ENCODE measurements at regions not wholly inside any gene's neighbourhood (a gene's known extent, or its start where the extent isn't known, plus 50 kb on each side); places are given as distances from the start of the nearest gene placed in this dataset.

DNA sequence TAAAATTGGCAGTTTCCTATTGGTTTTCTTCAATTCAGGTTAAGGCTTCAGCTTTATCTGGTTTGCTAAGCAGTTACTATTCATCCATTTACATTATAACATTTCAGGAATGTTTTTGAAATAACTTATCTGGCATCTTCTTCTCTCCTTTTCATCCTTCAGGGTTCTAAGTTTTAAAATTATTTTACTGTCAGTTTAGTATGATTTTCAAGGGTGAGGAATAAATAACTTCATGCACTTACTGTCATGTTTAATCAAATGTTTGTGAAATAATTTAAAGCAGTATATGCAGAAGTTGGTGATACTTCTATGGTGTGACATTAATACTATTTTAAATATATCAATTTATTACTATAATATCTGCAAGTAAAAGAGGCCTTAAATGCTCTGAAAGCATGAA is 338.1 kb upstream of the MMS22L start:
- DNase-seq = no peak

DNA sequence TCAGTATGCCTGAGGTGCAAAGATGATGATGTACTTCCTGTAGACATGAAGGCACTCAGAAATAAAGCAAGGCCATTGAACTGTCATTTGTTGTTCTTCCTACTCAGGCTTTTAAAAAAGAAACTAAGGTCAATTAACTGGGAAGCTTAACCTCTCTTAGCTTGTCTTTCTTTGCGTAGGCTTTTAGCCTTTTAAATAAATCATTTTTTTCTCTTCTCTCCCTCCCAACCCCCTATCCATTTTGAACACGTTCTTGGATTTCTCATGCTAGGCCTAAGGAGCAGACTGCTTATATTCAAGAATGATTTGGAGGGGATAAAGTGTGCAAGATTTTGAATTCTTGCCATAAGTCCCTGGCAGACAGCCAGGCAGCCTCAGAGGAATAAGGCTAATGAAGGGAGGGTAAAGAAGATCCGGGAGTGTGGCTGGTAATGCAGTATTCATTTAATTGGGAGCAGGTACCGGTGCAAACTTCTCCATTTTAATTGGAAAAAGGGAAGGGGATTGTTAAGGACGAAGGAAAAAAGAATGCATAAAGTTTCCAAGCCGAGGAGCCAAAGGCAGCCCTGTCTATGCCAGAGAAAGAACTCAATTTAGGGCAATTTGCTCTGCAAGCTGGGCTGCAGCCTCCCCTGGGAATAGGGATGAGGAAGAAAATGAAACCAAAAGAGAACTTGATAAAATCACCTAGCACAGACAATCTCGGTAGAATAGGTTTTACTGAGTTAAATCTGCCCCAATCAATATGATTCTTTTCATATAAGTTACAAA is 343.8 kb upstream of the MMS22L start:
- no peak for DNase-seq

DNA sequence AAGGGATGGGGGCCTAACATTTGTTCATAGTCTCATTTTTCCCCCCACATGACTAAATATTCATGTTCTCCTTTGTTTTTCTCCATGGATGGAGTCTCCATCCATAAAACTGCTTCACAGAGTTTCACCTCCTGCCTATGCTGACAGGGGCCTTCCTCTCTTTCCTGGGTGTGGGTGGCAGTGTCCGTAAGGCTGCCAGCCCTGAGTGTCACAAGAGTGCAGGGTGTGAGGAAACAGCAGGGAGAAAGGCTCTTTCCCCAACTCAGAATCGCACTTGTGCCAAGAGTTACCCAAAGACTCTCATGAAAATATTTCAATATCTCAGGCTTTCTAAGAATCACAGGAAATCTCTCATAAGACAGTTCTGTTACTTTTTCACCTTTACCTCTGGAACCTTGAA is 346.2 kb upstream of the MMS22L start:
- DNase-seq = no peak

DNA sequence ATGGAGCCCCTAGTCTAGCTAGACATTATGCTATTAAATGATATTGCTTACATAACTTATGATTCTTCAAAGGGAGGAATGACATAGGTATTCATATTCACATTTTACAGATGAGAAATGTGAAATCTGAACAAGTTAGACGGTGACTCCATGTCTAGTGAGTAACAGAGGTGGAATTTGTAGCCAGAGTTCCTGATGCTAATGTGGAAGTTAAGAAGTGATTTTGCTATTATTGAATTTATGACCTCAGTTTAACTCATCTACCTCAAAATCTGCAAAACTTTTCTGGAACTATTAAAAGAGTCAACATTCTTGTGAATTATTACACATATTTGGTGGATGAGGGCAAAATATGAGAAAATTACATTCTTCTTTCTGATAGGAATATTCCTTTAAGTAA is 347.6 kb upstream of the MMS22L start:
- DNase-seq = no peak

DNA sequence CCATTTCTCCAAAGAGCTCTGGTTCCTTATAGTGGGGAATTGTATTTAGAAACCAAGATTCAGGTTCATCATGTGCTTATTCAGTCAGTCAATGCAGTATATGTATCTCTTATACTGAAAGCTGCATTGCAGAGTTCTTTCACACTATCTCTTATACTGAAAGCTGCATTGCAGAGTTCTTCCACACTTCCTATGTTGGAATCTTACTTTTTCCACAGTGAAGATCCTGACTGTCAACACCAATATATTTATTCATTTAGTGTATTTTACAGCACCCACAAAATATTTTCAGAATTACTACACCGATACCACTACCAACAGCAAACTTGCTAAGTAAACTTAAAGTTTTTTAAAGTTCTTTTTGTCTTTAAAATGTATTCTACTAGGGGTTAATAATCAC is 349.3 kb upstream of the MMS22L start:
- DNase-seq = no peak

DNA sequence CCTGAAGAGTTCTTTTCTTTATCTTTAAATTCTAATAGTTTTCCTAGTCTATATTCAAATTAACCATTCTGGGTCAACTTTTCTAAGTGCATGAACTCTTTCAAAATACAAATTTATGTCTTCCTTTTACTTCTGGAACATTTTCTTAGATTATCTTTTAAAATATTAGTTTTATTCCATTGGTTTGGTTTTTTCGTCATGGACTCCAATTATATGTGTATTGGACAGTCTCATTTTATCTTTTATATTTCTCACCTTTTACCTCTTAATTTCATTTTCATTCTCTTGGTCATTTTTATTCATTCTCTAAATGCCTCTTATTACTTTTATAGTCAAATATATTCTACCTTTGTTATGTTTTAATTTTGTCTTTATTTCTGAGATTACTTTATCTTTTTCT is 356.7 kb upstream of the MMS22L start:
- no peak for DNase-seq

DNA sequence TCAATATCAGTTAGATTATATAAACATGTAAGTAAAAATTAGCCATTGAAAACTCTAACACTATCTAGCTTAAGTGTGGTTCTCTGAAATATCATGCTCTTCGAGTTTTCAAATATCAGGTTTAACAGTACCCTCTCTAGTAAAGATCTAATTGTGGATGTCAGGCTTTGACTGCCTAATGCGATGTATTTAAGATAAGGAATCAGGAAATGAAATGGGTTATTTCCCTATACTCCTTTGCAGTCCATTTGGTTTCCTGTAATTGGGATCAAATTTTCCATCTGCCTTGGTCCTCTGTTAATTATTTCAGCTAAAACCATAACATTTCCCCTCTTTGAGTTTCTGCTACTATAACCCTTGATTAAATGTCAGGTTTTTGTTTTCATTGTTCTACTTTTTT is 361.3 kb upstream of the MMS22L start:
- DNase-seq = no peak

DNA sequence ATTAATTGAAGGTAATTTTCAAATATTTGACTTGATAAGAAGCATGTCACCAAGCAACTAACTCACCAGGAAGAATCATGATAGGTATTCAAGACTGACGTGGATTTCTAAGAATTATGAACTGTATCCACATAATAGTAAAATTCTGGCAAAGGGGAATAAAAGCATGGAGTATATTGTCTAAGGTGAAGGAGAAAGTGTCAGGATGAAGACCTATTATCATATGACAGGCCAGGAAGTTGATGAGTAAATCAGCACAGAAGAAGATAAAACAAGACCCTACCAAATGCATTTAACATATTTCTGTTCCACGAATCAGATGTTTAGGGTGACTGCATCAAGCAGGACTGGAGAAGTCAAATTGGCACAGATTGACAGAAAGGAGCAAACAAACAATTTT is 362.7 kb upstream of the MMS22L start:
- DNase-seq = no peak

DNA sequence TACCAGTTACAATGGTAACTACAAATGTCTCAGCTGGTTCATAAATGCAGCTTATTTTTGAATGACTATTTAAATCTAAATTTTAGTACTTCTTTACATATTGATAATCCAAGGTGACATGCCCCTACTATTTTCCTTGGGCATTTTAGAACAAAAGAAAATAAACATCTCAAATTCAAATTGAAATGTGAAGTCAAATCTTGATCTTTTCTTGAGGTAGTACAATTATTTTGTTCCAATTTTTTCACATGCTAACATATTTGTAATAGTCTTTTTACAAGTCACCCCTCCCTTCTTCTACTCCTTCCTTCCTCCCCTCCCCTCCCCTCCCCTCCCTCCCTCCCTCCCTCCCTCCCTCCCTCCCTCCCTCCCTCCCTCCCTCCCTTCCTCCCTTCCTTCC is 370.1 kb upstream of the MMS22L start:
- no peak for DNase-seq

DNA sequence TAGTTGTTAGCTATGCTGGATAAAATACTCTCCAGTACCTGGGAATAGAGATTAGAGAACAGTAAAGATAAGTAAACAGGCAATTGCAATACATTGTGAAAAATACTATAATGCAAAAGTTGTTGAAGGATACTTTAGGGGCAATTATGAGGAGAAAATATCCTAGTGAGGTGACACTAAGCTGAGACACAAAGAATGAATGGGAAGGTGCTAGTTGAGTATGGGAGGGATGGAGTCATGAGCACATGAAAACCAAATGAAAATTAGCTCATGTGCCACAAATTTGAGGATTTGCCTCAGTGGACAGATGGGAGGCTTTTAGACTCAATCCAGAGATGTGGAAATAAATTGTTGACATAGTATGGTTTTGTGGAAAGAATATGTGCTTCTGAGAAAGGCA is 370.5 kb upstream of the MMS22L start:
- no peak for DNase-seq

DNA sequence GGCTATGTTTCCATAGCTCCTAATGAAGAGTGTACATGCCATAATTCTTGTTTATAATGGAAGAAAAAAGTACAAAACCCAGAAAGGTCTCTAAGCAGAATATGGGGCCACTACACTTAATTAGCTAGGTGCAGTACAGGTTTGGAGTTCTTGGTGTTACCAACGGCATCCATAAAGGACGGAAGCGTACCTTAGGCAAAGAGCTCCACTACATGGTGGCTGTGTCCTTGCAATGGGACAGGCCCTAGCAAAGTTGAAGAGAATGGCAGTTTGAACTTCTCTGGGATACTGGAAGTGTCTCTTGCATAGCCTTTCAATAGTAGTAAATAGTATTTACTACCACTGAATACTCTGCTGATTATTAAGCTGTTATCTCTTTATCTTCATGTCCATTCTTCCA is 371.7 kb upstream of the MMS22L start:
- no peak for DNase-seq

DNA sequence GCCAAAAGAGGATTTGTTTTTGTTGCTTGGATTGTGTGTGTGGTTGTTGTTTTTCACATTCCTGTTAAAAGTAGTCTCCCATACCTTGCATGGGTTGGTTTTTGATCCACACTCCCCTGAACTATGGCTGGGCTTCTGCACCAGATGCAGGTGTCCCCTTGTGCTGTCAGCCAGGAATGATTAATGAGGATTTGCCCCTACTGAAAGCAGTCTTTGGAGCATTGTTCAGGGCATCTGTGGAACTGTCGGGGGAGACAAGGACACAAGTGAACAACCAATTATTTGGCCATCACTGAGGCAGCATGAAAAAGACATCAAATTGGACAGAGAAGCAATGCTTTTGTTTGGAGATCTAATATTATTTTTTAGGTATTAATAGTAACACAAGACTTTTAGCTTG is 373.2 kb upstream of the MMS22L start:
- DNase-seq = no peak

DNA sequence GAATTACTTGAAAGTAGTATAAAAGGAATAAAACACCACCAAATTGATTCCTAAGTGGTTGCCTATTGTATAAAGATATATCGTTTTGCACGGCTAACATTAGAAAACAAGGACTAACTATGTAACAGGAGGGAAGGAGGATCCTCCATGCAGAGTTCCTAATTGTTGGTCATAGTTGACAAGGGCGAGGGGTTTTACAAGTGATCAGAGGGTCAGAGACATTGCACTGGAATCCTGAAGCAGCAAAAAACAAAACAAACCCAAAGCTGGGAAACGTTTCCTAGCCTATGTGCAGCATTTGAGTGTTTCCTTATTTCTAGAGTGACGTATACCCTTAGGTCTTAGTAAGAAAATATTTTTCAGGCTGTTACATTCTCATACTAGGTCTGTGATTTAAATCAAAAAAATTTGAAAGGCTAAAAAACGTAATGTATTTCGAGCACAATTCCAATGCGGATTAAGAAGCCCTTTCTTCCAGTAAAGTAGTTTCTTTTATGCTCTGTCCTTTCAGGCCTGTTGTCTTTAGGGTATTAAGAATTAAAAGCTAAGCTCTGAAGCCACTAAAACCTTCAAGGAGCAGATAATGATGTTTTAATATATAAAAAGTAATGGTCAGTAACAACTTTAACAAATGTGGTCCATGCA is 373.8 kb upstream of the MMS22L start:
- no peak for DNase-seq

DNA sequence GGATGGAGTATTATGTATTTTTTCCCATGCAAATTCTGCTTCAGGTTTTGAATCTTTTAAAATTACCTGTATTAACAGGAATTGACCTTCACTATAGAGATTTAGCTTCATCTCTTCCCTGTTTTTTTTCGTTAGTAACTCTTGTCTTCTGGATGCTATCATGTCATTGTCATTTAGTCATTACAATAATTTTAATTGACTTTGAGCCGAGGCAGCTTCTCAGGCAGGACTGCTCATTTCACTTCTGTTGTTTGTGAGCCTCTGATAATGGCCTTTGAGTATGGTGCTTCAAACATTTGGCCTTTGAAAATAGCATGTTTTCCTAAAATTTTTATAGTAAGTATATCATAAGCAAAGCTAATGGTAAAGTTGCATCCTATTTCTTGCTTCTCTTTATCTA is 375.1 kb upstream of the MMS22L start:
- no peak for DNase-seq

DNA sequence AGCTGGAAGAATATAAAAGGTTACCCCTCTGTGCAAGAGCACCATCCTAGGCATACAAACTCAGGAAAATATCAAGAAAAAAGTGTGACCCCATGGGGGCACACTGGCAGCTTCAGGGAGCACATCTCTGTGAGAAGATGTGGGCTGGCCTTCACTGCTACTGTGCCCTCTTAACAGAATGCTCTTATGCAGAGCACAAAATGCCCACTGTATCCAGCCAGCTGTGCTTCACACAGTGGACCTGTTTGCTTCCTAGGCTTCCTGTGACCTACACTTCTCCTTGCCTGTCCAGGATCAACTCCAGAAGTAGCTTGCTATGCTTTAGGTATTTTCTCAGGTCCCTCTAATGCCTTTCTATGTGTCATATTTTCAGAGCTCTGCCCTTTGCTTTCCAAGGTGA is 380.2 kb upstream of the MMS22L start:
- DNase-seq = no peak

DNA sequence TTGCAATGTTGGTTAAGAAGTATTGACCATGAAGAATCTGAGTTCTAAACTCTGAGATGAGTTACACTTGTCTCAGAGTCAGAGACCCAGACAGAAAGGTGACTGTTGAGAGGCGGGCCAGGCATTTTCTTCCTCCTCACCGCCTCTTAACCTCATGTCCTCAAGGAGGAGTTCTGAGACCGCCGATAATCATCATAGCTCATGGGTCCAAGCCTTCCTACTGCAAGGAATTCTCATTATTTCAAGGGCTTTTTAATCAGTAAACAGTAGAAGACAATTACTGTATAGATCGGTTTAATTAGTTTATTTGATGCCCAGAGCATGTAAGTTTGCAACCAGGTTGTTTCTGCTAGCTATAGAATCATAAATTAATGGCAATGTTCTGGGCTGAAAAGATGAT is 382.4 kb upstream of the MMS22L start:
- no peak for DNase-seq

DNA sequence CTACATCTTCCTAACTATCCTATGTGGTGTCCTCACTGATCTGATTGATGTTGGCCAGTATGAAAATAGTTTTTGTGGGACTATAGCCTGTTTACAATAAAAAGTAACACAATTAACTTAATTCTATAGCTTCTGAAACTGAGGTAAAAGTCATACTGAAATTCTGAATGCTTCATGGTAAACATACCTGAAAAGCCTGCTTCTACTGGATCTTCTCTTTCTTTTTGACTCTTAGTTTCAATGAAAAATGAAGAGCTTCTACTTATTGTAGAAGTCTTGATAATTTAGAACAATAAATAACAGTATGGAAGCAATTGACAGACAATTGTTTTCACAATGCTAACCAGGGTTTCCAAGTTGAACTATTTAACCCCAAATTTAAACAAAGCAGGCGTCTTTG is 383.9 kb upstream of the MMS22L start:
- no peak for DNase-seq

DNA sequence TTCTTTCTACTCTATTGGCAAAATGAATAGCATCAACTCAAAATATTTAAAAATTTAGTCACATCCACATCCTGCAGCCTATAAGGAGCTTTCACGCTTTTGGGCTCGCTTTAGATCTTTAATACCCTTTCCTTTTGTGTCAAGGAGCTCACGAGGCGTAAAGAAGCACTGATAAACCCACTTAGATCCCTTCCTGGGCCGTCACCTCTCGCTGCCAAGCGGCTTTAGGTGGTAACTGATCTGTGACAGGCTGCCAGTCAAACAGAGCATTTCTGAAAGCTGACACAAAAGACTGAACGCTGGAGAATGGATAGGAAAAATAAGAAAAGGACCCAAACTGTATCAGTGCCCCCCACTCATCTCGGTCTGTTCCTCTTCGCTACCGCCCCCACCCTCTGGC is 385.7 kb upstream of the MMS22L start:
- DNase-seq = no peak

DNA sequence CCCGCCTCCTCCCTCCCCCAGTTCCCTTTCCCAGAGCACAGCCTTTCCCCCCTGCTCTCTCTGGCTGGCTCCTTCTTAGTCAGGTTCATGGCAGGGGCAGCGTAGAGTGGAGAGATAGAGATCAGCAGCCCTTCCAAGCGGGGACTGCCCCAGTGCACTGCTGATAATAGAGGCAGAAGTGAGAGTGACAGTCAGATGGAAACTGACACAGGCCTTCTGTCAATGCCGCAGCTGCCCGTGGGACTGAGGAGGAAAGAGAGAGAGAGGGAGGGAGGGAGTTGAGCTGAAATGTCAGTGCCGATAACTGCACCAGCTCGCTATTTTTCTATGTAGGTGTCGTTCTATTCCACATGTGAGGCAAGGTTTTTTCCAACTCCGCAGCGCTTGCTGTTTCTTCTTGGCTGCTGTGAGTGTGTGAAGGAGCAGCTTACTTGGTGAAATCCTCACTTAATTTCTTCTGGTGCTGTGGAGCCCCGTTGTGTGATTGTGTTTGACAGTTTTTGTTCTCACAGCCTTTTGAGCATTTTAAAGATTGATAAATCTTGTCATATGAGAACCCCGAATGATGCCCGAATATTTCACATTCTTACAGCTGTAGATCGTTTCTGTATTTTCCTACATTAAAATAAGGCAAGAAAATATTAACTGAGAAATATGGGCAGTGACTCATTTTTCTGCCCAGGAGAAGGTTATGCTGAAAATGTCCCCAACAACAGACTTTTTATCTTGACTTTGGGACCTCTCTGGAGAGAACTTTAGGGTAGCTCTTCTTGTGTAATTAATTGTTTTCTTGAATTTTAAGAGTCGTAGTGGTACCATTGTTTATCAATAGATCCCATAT is 386.4 kb upstream of the MMS22L start:
- DNase-seq = no peak

DNA sequence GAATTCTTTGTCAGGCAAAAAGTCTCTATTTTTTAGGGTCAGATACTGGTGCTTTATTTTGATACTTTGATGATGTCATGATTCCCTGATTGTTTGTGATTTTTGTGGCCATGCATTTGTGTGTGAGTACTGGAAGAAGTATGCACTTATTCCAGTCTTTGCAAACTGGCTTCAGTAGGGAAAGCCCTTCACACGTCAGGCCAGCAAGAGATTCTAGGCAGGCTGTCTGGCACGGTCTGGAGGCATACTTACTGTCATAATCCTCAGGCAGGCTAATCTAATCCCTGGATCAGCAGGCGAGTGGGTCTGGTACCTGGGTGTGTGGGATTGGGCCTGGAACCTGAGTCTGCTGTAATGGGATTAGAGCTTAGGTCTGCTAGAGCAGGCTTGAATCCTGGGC is 391.8 kb upstream of the MMS22L start:
- DNase-seq = no peak

DNA sequence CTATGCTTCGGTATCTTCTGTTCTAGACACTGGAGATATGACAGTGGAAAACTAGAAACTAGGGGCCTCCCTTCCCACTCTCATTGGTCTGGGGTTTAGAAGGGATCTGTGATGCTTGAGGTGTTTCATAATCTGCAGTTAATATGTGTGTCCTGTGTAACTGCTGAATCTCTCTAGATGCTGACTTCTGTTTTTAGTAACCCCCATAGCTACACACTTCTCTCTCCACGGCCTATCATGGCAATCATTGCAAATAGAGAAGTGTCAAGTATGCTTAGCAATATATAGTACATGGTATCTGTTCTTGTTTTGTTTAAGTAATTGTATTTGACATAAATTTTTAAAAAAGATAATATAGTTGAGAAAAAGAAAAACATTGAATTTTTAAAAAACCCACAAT is 394.6 kb upstream of the MMS22L start:
- DNase-seq = no peak

DNA sequence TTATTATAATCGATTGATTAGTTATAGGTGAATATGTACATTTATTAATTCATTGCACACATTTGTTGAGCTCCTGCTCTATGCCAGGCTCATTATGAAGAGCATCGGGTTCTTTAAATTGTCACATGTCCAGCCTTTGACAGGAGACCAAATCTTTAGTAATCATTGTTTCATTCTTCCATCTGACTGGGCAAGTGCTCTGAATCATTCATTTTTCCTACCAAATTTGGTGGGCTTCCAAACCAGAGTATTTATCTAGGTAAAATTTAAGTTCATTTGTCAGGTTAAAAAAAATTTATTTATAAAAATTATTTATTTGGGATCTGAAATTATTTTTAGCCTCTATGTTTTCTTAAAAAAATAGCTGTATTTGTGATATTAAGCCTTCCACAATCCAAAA is 404.9 kb upstream of the MMS22L start:
- no peak for DNase-seq

DNA sequence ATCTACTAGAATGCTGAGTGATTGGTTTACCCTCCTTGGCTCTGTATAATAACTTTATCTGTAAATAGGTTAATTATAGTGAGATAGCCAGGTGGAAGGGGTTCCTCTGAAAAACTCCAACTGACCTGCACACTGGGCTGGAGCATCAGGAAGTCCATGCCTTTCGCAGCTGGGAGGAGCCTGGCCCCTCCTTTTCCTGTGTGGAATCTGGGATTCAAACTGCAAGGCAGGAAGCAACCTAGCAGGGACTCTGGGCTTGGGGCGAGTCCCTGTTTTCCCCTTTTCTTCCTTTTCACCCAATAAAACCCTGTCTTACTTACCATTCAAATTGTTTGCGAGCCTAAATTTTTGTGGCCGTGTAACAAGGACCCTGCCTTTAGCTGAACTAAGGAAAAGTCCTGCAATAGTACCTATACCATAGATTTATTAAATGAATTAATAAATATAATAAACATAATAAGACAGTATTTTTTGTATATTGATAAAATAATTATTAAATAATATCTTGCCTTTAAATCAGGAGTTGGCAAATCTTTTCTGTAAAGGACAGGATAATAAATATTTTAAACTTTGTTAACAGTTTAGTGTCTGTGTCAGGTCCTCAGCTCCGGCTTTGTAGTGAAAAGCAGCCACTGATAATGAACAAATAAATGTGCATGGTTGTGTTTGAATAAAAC is 406.2 kb upstream of the MMS22L start:
- DNase-seq = no peak

Data from T-helper 9 cell (primary cell).